NK-92 treated with Interleukin-12 subunit alpha and Interleukin-12 subunit beta, amount 100 ng/mL, for 24 hours (cell line): ENCODE measurements at regions not wholly inside any gene's neighbourhood (a gene's known extent, or its start where the extent isn't known, plus 50 kb on each side); places are given as distances from the start of the nearest gene placed in this dataset.

Experiments used
- DNase-seq: peaks from one replicate; lab custom pipeline; 2025; lab: John Stamatoyannopoulos, UW

GRCh38 chr12:127231371-127231770, 1035.6 kb upstream of the TMEM132C start:
- no peak for DNase-seq

DNA sequence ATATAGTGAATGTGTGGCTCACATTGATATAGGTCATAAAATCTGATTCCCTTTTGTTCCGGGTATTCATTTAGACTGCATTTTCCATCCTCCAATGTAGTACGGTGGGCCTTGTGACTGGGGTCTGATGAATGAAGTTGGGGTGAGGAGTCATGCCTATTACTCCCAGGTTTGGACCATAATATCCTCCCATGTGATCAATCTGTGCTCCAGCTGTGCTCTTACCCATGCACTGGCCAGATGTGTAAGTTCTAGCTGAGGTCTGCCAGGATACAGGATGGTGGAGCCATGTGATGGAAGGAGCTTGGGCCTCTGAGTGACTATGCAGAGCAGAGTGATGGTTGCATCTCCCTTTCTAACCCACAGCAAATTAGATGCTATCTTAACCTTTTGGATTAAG, 1034.0 kb upstream of the TMEM132C start:
- no peak for DNase-seq

- DNase-seq, result no peak
Measured at GRCh38 chr12:127235761-127236160, 1031.2 kb upstream of the TMEM132C start.

DNA sequence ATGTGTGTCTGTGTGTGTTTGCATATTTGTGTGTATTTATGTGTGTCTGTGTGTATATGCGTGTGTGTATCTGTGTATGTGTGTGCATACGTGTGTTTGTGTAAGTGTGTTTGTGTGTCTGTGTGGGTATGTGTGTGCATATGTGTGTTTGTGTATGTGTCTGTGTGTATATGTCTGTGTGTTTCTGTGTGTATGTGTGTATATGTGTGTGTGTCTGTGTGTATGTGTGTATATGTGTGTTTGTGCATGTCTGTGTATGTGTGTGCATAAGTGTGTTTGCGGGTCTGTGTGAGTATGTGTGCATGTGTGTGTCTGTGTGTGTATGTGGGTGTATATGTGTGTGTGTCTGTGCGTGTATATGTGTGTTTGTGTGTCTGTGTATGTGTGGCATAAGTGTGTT, 1030.5 kb upstream of the TMEM132C start:
- no peak for DNase-seq

DNA sequence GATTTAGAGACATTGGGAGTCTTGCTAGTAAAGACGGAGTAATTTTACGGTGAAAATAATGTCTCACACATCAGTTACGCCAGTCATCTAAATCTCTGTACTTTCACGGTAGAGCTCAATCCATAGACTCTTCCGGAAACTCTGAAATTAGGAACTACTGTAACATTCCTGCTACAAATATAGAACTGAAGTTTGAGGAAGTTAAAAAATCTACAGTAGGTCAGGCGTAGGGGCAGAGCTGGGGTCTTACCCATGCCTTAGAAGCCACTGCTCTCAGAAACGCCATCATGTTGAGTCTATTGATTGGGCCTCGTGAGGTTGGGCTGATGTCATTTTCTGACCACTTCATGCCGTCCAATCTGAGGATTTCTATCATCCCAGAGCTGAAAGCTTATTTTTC, 1029.8 kb upstream of the TMEM132C start:
- no peak for DNase-seq

DNA sequence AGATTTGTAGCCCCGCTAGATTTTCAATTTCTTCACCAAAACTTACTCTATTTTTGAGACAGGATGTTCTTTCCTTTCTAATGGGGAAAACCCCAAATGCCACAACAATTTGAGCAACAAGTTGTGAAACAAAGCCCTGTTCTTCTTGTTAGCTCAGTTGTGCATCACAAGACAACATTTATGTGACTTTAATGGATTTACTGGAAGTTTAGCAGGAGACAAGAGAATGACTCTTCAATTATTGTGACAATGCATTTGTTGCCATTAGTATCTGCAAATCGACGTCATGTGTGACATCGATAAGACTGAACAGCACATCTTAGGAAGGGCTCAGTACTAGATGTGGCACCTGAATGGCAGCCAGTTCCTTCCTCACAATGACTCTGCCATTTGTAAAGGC, 1028.9 kb upstream of the TMEM132C start:
- no peak for DNase-seq

DNA sequence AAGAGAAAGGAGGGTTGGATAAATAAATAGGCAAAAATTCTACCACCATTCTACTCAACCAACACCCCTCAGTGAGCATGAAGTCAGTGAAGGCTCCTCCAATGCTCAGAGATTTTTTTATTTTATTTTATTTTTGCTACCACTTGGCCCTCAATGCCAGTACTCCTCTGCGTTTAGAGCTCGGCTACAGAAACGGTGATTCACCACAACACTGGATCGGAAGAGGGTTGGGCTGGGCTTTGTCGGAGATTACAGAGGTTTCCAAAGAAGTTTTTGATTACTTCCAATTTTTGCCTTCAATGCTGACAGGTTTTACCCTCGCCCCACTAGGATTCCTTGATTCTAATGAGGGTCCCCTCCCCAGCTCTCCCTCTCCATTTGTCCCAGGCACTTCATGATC, 1027.2 kb upstream of the TMEM132C start:
- DNase-seq, result no peak

DNA sequence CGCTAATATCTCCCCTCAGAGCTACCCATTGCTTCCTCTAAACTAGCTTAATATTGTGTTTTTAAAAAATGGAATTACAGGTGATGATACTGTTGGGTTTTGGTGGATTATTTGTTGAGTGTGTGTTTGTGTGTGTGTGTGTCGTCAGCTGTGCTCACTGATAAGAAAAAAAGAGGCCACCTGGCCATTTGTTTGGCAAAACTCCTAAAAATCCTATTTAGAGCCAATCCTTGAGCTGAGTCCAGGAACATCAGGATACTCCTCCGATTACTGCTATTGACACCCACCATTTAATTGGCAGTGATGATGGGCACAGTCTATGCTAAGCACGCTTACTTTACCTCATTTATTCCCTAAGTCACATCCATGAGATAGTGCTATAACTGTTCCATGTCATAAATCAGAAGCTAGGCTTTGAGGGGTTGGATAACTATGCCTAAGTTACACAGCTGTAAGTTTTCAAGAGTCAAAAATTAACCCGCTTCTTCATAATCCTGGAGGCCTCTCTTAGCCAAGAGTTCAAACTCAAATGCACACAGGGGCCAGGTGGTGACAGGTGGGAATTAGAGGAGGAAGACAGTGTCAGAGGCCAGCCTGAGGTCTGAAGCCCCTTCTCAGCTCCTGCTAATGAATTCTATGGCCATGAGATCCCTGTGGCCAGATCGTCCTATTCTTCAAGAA, 1026.6 kb upstream of the TMEM132C start:
- no peak for DNase-seq

DNA sequence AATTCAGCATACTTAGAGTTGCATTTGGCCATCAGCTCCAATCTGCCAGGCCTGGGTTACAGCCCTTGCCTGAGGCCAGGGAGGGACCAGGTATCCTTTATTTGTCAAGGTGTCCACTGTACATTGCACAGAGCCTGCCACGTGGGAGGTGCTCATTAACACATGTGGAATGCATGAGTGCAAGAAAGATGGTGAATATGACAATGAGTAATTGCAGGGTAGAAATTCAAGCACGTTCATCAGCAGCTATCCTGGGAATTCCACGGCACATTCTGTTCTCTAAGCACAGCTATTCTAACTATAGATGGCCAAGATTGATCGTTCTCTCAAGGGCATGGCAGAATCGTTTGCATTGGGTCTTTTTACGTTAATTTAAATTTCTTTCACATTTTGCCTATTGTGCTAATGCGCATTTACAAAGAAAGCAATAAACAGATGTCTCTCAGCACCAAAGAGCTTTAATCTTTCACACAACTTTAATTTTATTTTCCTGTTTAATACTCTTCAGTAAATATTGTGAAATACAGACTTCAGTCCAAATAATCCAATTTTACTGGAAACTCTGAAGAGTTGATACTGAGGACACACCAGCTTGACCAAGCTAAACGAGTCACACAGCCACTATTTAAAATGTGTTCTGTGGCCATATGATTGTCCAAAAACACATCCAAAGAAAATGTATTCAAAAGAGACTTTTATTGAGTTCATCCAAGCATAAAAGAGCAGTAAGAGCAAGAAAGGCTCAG, 1025.7 kb upstream of the TMEM132C start:
- DNase-seq, result no peak

DNA sequence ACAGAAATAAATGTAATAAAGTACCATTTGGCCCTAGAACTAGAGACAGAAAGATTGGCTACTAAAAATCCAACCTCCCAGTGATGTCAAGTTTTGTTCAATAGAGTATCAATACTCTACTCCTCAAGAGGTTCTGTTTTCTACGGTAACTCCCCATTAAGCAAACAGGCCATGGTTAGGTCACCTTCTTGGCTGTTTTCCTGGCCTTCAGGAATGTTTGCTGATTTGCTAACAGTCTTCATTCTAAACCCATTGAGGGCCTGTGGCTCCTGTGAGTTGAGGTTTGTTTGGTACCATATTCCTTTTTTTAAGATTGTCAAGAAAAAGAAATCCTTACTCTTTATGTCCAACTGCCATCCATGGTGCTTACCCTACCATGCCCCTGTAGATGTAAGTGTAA, 1022.0 kb upstream of the TMEM132C start:
- DNase-seq, result no peak

DNA sequence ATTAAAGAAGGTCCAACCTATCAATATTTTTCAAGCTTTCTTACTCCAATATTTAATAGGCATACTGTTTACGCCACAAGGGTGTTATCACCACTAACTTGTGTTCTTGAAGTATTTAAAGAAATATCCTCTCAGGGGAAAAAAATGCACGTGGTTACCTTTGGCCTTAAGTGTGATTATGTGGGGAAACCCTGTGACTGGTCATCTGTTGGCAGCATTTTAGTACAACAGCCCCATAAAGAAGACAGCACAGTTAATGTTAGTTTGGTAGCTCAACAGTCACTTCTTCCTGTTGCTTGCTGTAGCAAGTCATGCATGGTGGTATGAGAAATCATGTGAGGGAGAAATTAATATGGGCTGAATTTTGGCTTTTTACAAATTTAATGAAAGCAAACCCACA, 1021.5 kb upstream of the TMEM132C start:
- DNase-seq, result no peak

GRCh38 chr12:127247937-127248336, 1019.0 kb upstream of the TMEM132C start:
- DNase-seq, result no peak

DNA sequence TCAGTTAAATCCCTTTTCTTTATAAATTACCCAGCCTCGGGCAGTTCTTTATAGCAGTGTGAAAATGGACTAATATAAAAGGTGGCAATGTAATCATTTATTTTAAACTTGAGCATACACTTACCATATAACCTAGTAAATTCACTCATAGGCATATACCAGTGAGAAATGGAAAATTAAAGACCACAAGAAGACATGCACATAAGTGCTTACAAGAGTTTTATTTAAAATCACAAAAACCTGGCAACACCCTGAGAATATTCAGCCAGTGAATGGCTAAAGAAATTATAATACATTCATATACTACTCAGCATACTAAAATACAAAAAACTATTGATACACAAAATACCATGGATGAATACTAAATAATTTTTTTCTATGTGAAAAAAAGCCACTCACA, 1017.5 kb upstream of the TMEM132C start:
- no peak for DNase-seq

DNA sequence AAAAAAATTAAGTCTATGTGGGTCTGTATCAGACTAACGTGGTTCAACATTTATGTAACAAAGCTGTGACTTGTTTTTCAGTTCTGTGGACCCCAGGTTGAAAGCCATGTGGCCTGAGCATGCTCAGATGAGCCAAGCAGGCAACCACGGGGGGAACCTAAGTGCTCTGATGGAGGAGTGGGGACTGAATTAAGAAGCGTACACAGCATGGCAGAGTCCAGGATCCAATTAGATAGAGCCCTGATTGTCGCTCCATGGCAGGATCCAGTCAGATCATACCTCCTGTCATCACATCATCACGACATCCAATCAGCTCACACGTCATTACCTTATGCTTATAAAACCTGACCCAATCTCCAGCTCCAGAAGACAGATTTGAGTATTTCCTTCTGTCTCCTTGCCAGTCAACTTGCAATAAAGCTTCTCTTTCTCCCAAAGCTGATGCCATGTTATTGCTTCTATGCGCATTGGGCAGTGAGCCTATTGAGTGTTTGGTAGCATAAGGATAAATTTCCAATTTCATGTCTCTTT, 1013.1 kb upstream of the TMEM132C start:
- DNase-seq, result no peak

DNA sequence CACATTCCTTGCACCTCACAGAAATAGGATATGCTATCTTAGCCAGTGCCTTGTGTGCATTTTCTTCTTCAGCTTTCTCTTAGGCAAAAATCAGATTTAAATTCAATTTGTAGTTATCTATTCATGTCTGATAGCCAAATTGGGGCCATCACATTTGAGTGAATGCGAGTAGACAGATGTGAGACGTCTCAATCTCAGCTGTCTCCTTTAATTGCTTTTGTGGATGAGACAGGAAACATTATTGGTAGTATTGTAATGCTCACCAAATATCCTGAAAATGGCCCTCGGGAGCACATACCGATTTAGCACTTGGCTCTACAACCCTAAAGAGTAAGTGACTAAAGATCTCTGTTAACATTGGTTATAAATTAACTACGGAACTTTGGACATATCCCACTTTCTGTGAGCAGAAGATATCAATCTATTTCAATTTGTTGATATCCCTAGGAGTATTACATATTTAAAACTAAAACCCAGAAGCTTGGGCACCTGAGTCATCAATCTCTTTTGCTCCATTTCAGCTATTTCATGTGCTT, 1012.5 kb upstream of the TMEM132C start:
- DNase-seq, result no peak

DNA sequence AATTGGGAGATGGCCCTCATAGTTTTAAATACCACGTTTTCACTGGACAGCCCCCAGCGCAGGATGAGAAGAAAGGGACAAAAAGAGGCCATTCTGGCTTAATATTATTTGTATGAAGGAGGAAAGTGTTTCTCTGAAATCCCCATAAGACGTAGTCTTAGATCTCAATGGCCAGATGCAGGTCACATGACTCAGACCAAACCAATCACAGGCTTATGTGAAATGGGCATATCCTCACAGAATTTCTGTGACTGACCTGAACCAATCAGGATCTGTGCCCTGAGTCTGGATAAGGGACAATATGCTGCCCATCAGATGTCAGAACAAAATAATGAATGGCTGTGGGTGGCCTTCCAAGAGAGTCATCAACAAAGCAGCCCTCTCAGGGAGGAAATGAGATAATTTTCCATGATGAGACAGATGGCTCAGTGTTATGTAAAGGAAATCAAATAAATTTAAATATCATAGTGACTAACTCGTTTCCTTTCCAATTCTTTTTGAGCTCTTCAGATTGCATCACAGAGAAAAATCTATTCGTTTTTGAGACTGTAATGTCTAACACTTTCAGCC, 1009.5 kb upstream of the TMEM132C start:
- no peak for DNase-seq

- DNase-seq, result no peak
Measured at GRCh38 chr12:127260531-127260930, 1006.4 kb upstream of the TMEM132C start.

DNA sequence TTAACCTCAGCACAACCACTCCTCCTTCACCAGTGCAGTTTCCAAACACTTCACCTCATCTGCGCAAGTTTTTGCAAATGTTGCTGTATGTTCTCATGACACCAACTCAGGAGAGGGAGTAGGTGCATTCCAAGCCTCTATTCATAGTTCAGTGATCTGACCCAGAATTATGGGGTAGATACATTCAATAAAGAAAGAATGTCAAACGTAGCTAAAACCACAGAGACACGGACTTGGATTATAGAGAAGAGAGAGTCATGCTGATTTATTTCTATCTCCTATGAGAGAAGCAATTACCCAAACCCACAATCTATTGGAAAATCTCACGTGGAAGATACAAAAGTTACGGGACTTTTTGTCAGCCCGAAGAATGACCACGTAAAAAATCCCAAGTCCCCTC, 1006.0 kb upstream of the TMEM132C start:
- no peak for DNase-seq

DNA sequence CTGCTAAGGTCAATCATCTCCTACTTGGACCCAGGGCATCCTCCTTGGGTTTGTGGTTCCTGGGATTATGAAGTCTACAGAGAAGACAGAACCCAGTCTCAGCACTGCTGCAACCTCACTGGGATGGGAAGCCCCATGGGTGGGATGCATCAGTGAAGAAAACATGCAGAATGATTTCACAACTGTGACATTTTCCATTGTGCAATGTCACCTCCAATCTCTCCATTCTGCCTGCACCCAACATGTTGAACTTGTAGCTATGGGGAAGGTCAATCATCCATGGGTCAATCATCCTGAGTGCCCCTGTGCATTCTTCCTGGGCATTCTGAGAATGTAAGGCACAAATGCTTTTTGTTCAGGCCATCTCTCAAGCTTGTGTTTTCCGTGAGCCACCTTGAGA, 1004.4 kb upstream of the TMEM132C start:
- DNase-seq, result no peak

DNA sequence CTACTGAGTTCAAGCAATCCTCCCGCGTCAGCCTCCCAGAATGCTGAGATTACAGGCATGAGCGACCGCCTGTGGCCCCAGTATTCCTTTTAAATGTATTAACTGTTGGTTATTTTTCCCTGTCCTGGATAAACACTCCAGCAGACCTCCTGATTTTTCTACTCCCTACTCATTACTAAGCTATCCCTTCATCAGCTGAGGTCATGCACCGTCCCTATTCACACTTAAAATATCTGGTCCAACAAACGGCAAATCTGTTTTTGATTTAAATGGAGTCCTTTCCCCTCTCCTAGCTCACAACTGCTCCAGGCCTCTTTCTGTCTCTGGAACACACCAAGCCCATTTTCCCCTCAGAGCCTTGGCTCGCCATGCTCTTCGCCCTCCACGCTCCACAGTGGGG, 1003.3 kb upstream of the TMEM132C start:
- no peak for DNase-seq

- DNase-seq, result no peak
Measured at GRCh38 chr12:127267128-127267527, 999.8 kb upstream of the TMEM132C start.

DNA sequence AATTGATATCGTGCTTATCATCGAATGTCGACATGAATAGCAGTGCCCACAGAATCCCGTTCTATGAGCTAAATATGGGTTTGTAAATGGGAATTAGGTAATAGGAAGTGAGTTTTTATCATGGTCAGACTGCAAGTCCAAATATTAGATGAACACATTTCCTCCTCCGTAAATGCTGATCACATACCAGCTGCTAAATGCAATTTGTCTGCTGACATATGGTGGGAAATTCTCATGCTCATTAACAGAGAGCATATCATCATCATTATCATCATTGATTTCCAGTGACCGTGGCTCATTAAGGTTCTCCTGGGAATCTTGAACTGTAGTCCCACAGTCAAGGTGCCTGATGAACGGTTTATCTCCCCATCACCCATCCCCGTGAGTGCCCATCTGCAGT, 998.8 kb upstream of the TMEM132C start:
- DNase-seq, result no peak
